CD8-positive, alpha-beta memory T cell (primary cell): ENCODE measurements at regions not wholly inside any gene's neighbourhood (a gene's known extent, or its start where the extent isn't known, plus 50 kb on each side); places are given as distances from the start of the nearest gene placed in this dataset.

Source experiments
- CTCF ChIA-PET: fragments of 350-600 bp; sonication (Branson Sonifier 250); formaldehyde crosslinking; loops from one replicate; lab custom pipeline; 2021; ENCODE audit warnings: antibody characterized with exemption; lab: Charles Lee
- POLR2A ChIA-PET: fragments of 350-600 bp; sonication (Branson Sonifier 250); formaldehyde crosslinking; loops from one replicate; lab custom pipeline; 2021; ENCODE audit warnings: antibody characterized with exemption; lab: Charles Lee
- DNase-seq, 5 donors: peaks; one replicate each; pipeline versions ENCODE4 v3.0.0 to v3.0.0-alpha.2; 2020 to 2022; ENCODE audit warnings: mixed read lengths in 1 of 5
- H3K27ac ChIP-seq: one replicate; pipeline ENCODE4 v1.7.0; 2013; ENCODE audit warnings: low read depth, mild to moderate bottlenecking, low read length, moderate library complexity
- H3K27me3 ChIP-seq: 2 replicates; pipeline ENCODE4 v1.7.0; 2013; ENCODE audit warnings: low read length, mild to moderate bottlenecking; ENCODE audit not compliant: insufficient read depth, poor library complexity, severe bottlenecking
- H3K36me3 ChIP-seq: 2 replicates; pipeline ENCODE4 v1.7.0; 2013; ENCODE audit warnings: mild to moderate bottlenecking, low read length, moderate library complexity; ENCODE audit not compliant: insufficient read depth
- H3K4me1 ChIP-seq: 2 replicates; pipeline ENCODE4 v1.7.0; 2013; ENCODE audit warnings: mild to moderate bottlenecking, low read length, moderate library complexity; ENCODE audit not compliant: insufficient read depth
- H3K4me3 ChIP-seq: 2 replicates; pipeline ENCODE4 v1.7.0; 2013; ENCODE audit warnings: mild to moderate bottlenecking, low read length
- H3K9me3 ChIP-seq: 2 replicates; pipeline ENCODE4 v1.7.0; 2013; ENCODE audit warnings: mild to moderate bottlenecking, low read length
- H3K27ac Mint-ChIP-seq, 8 donors: one replicate each; pipeline ENCODE4 v1.8.0; 2020 to 2021; ENCODE audit warnings: mixed read lengths in 8 of 8, mild to moderate bottlenecking in 6 of 8, inconsistent platforms in 3 of 8, moderate library complexity in 3 of 8
- H3K27me3 Mint-ChIP-seq, 2 donors: one replicate each; pipeline ENCODE4 v1.8.0; 2020 to 2021; ENCODE audit warnings: mixed read lengths in 2 of 2, mild to moderate bottlenecking in 1 of 2, moderate library complexity in 1 of 2
- H3K36me3 Mint-ChIP-seq, 3 donors: one replicate each; pipeline ENCODE4 v1.8.0; 2020 to 2021; ENCODE audit warnings: mixed read lengths in 3 of 3, inconsistent platforms in 1 of 3, mild to moderate bottlenecking in 1 of 3
- H3K4me1 Mint-ChIP-seq, 3 donors: one replicate each; pipeline ENCODE4 v1.8.0; 2020 to 2021; ENCODE audit warnings: mixed read lengths in 3 of 3, inconsistent platforms in 1 of 3, mild to moderate bottlenecking in 1 of 3
- H3K4me3 Mint-ChIP-seq, 7 donors: one replicate each; pipeline ENCODE4 v1.8.0; 2020 to 2021; ENCODE audit warnings: mixed read lengths in 7 of 7, mild to moderate bottlenecking in 6 of 7, moderate library complexity in 4 of 7, inconsistent platforms in 2 of 7
- H3K9me3 Mint-ChIP-seq, 5 donors: one replicate each; pipeline ENCODE4 v1.8.0; 2020 to 2022; ENCODE audit warnings: mixed read lengths in 5 of 5, mild to moderate bottlenecking in 3 of 5, moderate library complexity in 2 of 5, inconsistent platforms in 1 of 5

DNA sequence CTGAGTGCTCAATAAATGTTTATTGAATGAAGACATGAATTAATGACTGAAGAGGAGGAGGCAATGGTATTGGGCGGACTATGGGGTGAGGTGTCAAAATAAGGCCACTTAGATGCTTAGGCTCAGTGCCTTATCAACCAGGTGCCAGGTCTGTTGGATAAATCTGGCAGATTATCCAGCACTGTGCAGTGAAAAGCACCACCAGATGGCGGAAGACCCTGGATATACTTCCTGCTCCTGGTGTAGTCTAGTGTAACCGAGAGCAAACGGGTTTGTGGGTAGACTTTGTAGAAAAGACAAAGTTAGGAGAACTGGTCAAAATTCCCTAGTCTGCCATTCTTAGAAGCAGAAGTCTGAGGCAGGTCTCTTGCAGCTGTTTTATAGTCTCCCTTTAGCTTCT lies 306.3 kb downstream of the ATP23 start:
- no peak overlapping the region for H3K27ac ChIP-seq
- Mint-ChIP-seq H3K27ac (no peak overlapping the region), H3K9me3 (no peaks in the 10 kb centered on the region), H3K4me3 (no peak overlapping the region), H3K36me3 (no peaks in the 10 kb centered on the region), H3K27me3 (peaks cover 2 to 8% of the 10 kb centered on the region in 2 donors), H3K4me1 (no peaks in the 10 kb centered on the region)
- no peaks in the 10 kb centered on the region for H3K4me1 ChIP-seq
- no peaks in the 10 kb centered on the region for H3K9me3 ChIP-seq
- no peak for DNase-seq
- no peak overlapping the region for H3K4me3 ChIP-seq
- no peaks in the 10 kb centered on the region for H3K36me3 ChIP-seq
- CTCF ChIA-PET = no interaction called here
- H3K27me3 ChIP-seq = no peaks in the 10 kb centered on the region
- POLR2A ChIA-PET = no interaction called here

DNA sequence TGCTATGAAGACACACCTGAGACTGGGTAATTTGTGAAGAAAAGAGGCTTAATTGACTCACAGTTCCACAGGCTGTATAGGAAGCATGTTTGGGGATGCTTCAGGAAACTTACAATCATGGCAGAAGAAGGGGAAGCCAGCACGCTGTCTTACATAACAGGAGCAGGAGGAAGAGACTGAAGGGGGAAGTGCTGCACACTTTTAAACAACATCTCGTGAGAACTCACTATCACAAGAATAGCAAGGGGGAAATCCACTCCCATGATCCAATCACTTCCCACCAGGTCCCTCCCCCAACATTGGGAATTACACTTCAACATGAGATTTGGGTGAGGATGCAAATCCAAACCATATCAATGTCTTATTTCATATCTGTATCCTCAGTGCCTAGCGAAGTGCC lies 307.2 kb downstream of the ATP23 start:
- Mint-ChIP-seq H3K27ac (no peak overlapping the region), H3K27me3 (peaks cover 5% of the 10 kb centered on the region in 2 donors), H3K9me3 (no peaks in the 10 kb centered on the region), H3K4me3 (no peak overlapping the region), H3K4me1 (no peaks in the 10 kb centered on the region), H3K36me3 (no peaks in the 10 kb centered on the region)
- ChIA-PET CTCF (no interaction called here), POLR2A (no interaction called here)
- no peaks in the 10 kb centered on the region for H3K9me3 ChIP-seq
- no peaks in the 10 kb centered on the region for H3K27me3 ChIP-seq
- H3K4me1 ChIP-seq = no peaks in the 10 kb centered on the region
- no peak overlapping the region for H3K4me3 ChIP-seq
- H3K27ac ChIP-seq = no peak overlapping the region
- H3K36me3 ChIP-seq = no peaks in the 10 kb centered on the region
- no peak for DNase-seq

DNA sequence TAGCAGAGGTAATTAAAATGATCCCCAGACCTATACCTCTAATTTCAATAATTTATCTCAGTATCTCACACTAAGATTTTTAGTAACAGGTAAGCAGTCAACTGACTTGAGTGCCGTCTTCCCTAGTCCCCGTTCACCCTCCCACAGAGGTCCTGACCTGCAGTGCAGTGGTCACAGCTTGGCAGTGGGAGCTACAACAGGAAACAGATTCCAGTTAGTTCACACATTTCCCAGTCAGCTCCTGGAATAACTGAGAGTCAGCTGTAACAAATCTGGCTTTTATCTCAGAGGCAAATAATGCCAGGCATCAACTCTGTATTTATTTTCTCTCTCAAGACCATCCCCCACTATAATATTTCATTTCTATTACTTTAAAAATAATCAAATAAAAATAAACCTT lies 308.2 kb downstream of the ATP23 start:
- H3K9me3 ChIP-seq = no peaks in the 10 kb centered on the region

DNA sequence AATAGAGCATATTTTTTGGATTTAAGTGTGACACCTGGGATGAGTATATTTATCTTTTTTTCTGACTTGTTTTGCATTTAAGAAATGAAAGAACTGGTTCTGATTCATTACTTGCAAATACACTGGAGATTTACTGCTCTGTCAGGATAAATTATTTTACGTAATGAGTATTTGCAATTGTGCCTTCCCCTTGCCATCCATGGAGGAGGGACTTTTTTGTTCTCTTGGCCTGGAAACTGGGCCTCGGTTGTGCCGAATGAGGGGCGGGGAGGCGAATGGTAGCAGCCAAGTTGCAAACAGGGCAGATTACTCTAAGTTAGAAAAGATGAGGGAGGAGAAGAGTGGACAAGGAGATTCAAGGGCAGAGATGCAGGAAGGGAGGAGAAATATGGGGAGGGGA lies 308.7 kb downstream of the ATP23 start:
- Mint-ChIP-seq H3K27me3 (peaks cover 5% of the 10 kb centered on the region in 2 donors), H3K27ac (no peak overlapping the region), H3K9me3 (peaks cover 0 to 2% (median 0%) of the 10 kb centered on the region in 5 donors), H3K36me3 (no peaks in the 10 kb centered on the region), H3K4me1 (no peaks in the 10 kb centered on the region), H3K4me3 (no peak overlapping the region)
- Histone ChIP-seq H3K4me3 (no peak overlapping the region), H3K27ac (no peak overlapping the region), H3K9me3 (no peaks in the 10 kb centered on the region), H3K4me1 (no peaks in the 10 kb centered on the region), H3K27me3 (no peaks in the 10 kb centered on the region), H3K36me3 (no peaks in the 10 kb centered on the region)
- POLR2A ChIA-PET = no interaction called here
- CTCF ChIA-PET = no interaction called here
- no peak for DNase-seq

More for the DNA sequence above, 308.2 kb downstream of the ATP23 start:
- Mint-ChIP-seq H3K36me3 (no peaks in the 10 kb centered on the region), H3K27me3 (peaks cover 5% of the 10 kb centered on the region in 2 donors), H3K4me3 (no peak overlapping the region), H3K4me1 (no peaks in the 10 kb centered on the region), H3K9me3 (peaks cover 0 to 2% (median 0%) of the 10 kb centered on the region in 5 donors), H3K27ac (no peak overlapping the region)
- Histone ChIP-seq H3K36me3 (no peaks in the 10 kb centered on the region), H3K4me3 (no peak overlapping the region), H3K27me3 (no peaks in the 10 kb centered on the region), H3K27ac (no peak overlapping the region), H3K4me1 (no peaks in the 10 kb centered on the region)
- no peak for DNase-seq
- ChIA-PET CTCF (no interaction called here), POLR2A (no interaction called here)

DNA sequence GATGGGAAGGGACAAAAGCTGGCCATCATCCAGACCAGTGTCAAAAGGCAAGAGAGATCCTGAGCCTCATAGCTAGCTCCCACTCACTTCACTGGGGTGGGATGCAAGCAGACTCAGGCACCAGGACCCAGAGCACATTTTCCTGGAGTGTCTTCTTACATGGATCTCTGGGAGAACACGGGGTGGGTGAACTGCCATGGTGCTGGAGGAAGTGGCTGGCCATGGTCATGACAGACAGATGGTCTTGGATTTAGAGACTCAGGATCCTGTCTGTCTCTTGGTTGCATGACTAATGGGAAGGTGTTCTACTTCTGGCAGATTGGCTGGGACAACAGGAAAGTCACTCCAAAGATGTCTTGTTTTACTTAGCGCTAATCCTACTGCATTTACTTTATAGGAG lies 311.5 kb downstream of the ATP23 start:
- H3K4me1 Mint-ChIP-seq = no peaks in the 10 kb centered on the region
- H3K36me3 ChIP-seq = no peaks in the 10 kb centered on the region
- peaks cover 5 to 12% of the 10 kb centered on the region in 2 donors for H3K27me3 Mint-ChIP-seq
- CTCF ChIA-PET = no interaction called here
- no peaks in the 10 kb centered on the region for H3K36me3 Mint-ChIP-seq
- H3K4me3 Mint-ChIP-seq = no peak overlapping the region
- H3K9me3 ChIP-seq = no peaks in the 10 kb centered on the region
- DNase-seq = no peak
- POLR2A ChIA-PET = no interaction called here
- peaks cover 0 to 2% (median 0%) of the 10 kb centered on the region in 5 donors for H3K9me3 Mint-ChIP-seq
- no peak overlapping the region for H3K4me3 ChIP-seq
- H3K27ac Mint-ChIP-seq = no peak overlapping the region
- no peaks in the 10 kb centered on the region for H3K4me1 ChIP-seq
- H3K27me3 ChIP-seq = no peaks in the 10 kb centered on the region
- H3K27ac ChIP-seq = no peak overlapping the region

DNA sequence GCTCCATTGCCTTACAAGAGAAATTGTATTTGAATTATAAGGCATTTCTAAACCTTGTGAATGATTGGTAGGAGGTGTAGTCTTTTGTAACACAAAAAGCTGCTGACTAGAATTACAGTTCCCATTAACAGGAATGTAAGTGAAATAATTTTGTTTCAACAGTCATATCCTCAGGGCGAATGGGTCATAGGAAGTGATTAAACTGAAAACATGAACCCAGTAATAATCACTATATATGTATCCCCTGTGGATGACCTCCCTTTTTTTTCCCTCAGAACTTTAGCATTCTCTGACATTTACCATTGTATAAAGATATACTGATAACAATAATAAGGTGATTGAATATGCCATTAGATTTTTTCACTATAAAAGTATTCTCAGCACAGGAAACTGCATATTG lies 312.3 kb downstream of the ATP23 start:
- DNase-seq = no peak
- H3K9me3 ChIP-seq = no peaks in the 10 kb centered on the region
- ChIA-PET CTCF (no interaction called here), POLR2A (no interaction called here)
- no peaks in the 10 kb centered on the region for H3K4me1 Mint-ChIP-seq
- H3K4me1 ChIP-seq = no peaks in the 10 kb centered on the region
- no peak overlapping the region for H3K27ac ChIP-seq
- H3K36me3 Mint-ChIP-seq = no peaks in the 10 kb centered on the region
- no peak overlapping the region for H3K4me3 ChIP-seq
- no peak overlapping the region for H3K27ac Mint-ChIP-seq
- H3K9me3 Mint-ChIP-seq = peaks cover 0 to 2% (median 0%) of the 10 kb centered on the region in 5 donors
- no peak overlapping the region for H3K4me3 Mint-ChIP-seq
- no peaks in the 10 kb centered on the region for H3K36me3 ChIP-seq
- peaks cover 5 to 12% of the 10 kb centered on the region in 2 donors for H3K27me3 Mint-ChIP-seq
- no peaks in the 10 kb centered on the region for H3K27me3 ChIP-seq

DNA sequence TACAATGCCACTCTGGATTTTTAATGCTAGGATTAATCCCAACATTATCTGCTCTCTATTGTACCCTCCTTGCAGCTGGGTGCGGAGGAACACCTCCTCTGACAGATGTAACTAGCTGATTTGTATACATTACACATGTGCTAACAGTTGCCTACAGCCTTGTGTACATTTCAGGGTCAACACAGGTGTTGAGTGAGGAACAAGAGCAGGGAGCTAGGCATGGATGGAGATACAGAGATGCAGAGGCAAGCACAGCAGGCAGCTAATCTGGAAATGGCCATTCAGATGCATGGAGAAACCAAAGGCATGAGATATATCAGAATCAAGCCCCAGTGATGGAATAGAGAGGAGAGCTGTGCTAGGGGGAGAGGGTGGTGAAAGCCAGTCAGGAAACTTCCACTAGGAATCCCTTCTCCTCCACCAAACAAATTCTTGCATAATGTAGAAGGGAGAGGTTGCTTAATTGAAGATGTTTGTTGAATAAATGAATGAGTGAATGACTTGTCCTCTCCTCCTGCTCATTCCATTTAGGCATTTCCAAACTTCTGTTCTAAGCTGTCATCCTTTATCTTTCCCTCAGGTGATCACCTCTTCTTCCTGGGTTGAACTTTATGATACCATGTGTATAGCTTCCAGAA lies 313.2 kb downstream of the ATP23 start:
- Histone ChIP-seq H3K27ac (no peak overlapping the region), H3K36me3 (no peaks in the 10 kb centered on the region), H3K27me3 (no peaks in the 10 kb centered on the region), H3K4me1 (no peaks in the 10 kb centered on the region), H3K9me3 (no peaks in the 10 kb centered on the region), H3K4me3 (no peak overlapping the region)
- Mint-ChIP-seq H3K9me3 (peaks cover 0 to 2% (median 0%) of the 10 kb centered on the region in 5 donors), H3K4me1 (no peaks in the 10 kb centered on the region), H3K27ac (no peak overlapping the region), H3K36me3 (no peaks in the 10 kb centered on the region), H3K4me3 (no peak overlapping the region), H3K27me3 (peaks cover 9 to 12% of the 10 kb centered on the region in 2 donors)
- ChIA-PET POLR2A (no interaction called here), CTCF (no interaction called here)
- no peak for DNase-seq

DNA sequence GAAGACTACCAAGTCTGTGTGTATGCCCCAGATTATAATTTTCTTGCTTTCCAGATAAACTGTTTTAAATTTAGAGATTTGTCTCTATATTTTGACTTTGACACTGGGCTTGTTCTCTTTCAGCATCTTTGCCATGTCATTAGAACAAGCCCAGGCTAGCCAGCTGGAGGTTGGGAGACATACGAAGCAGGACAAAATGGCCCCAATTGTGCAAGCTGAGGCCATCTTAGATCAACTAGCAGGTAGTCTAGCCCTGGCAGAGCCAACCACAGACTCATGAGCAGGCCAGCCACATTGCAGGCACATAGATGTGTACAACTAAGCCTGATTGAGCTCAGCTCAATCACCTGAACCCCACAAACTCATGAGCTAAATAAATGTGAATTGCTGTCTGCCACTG lies 321.4 kb downstream of the ATP23 start:
- no peak overlapping the region for H3K27ac Mint-ChIP-seq
- Histone ChIP-seq H3K4me1 (no peaks in the 10 kb centered on the region), H3K27ac (no peak overlapping the region), H3K36me3 (no peaks in the 10 kb centered on the region), H3K27me3 (no peaks in the 10 kb centered on the region), H3K4me3 (no peak overlapping the region), H3K9me3 (no peaks in the 10 kb centered on the region)
- H3K4me1 Mint-ChIP-seq = no peaks in the 10 kb centered on the region
- CTCF ChIA-PET = no interaction called here
- H3K4me3 Mint-ChIP-seq = no peak overlapping the region
- H3K36me3 Mint-ChIP-seq = no peaks in the 10 kb centered on the region
- H3K27me3 Mint-ChIP-seq = peaks cover 3 to 6% of the 10 kb centered on the region in 2 donors
- POLR2A ChIA-PET = no interaction called here
- peaks cover 0 to 6% (median 2%) of the 10 kb centered on the region in 5 donors for H3K9me3 Mint-ChIP-seq
- DNase-seq = no peak
